BLaER1 treated with 17β-estradiol and CSF1 and Interleukin-3, amounts not matched to agents 10 nM and 100 nM (cell line): ENCODE measurements at regions not wholly inside any gene's neighbourhood (a gene's known extent, or its start where the extent isn't known, plus 50 kb on each side); places are given as distances from the start of the nearest gene placed in this dataset.
A peak's percentile ranks its signal among the peaks of the same experiment; 100 is the strongest.
"Not testable (repeated sequence)": the region's sequence is repeated elsewhere in the genome, so short reads cannot be mapped to it uniquely, and the experiment has no call there.

Experiments
- H3K27ac ChIP-seq, 11 experiments: shearing (Covaris generic); formaldehyde crosslinking; 2 replicates each; pipeline ENCODE4 v1.8.1; 2022
- H3K27me3 ChIP-seq, 11 experiments: shearing (Covaris generic); formaldehyde crosslinking; 2 replicates each; pipeline ENCODE4 v1.8.1; 2022
- H3K36me3 ChIP-seq, 11 experiments: shearing (Covaris generic); formaldehyde crosslinking; 2 replicates each; pipeline ENCODE4 v1.8.1; 2022
- H3K4me1 ChIP-seq, 10 experiments: shearing (Covaris generic); formaldehyde crosslinking; 2 replicates each; pipeline ENCODE4 v1.8.1; 2022
- H3K4me2 ChIP-seq, 11 experiments: shearing (Covaris generic); formaldehyde crosslinking; 2 replicates each; pipeline ENCODE4 v1.8.1; 2022
- H3K4me3 ChIP-seq, 10 experiments: shearing (Covaris generic); formaldehyde crosslinking; 2 replicates each; pipeline ENCODE4 v1.8.1; 2022
- H3K9ac ChIP-seq, 11 experiments: shearing (Covaris generic); formaldehyde crosslinking; 2 replicates each; pipeline ENCODE4 v1.8.1; 2022
- H3K9me3 ChIP-seq, 11 experiments: shearing (Covaris generic); formaldehyde crosslinking; replicated peaks in 1 of 11; 2 replicates each; pipeline ENCODE4 v1.8.1; 2022
- H4K20me1 ChIP-seq, 11 experiments: shearing (Covaris generic); formaldehyde crosslinking; 2 replicates each; pipeline ENCODE4 v1.8.1; 2022
- Cebpa-rat ChIP-seq, 11 experiments: shearing (Covaris generic); IDR thresholded peaks; 2 replicates each; pipeline ENCODE4 v1.8.1; 2022

DNA sequence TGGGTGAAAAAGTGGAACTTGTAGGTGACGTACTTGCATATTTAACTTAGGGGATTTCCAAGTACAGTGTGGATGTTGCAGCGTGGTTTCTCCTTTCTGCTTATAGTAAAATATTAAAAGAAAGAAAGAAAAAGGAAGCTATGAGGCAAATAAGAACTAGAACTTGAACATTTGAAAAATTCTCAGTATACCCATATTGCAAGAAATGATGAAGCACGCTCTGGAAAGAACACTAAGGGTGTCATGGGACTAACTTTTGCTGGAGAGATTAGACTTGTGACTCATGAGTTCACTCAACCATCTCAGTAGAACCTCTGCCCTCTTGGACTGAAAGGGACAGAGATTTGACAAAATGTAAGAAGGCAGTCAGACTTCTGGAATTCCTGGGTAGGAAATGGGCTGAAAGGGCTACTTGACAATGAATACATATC is 704.5 kb upstream of the ADGRL4 start:
- no peak for TF ChIP-seq Cebpa-rat (IDR thresholded peaks at IDR 0.05)
- Histone ChIP-seq H3K4me1 (peaks cover 0 to 57% (median 5%) of the 10 kb centered on the region in 10 experiments; a peak in 11 of 20 replicates), H3K4me2 (peak overlapping the region in 5 of 11 experiments; percentile 10 to 86 (median 75); a peak in 8 of 22 replicates), H3K36me3 (no peaks in the 10 kb centered on the region), H3K27ac (peak overlapping the region in 4 of 11 experiments; percentile 52 to 91 (median 88); a peak in 8 of 22 replicates), H3K27me3 (no peaks in the 10 kb centered on the region), H3K9me3 (no peaks in the 10 kb centered on the region), H3K4me3 (peak overlapping the region in 1 of 10 experiments; percentile 24; a peak in 1 of 20 replicates), H4K20me1 (no peaks in the 10 kb centered on the region), H3K9ac (peak overlapping the region in 3 of 11 experiments; percentile 67 to 79 (median 75); a peak in 6 of 22 replicates)

GRCh38 chr1:79708646-79709265 is 702.2 kb upstream of the ADGRL4 start:
- Histone ChIP-seq H3K27ac (no peak overlapping the region), H3K4me2 (peak overlapping the region in 5 of 11 experiments; percentile 5 to 86 (median 16); a peak in 7 of 22 replicates)

GRCh38 chr1:79705218-79705617 is 698.7 kb upstream of the ADGRL4 start:
- H3K4me2 ChIP-seq: peak overlapping the region in 2 of 11 experiments; percentile 2 to 48; a peak in 2 of 22 replicates
- TF ChIP-seq Cebpa-rat (IDR thresholded peaks at IDR 0.05): no peak
- peaks cover 0 to 41% (median 5%) of the 10 kb centered on the region in 10 experiments; a peak in 8 of 20 replicates for H3K4me1 ChIP-seq
- H3K27ac ChIP-seq: no peak overlapping the region
- no peaks in the 10 kb centered on the region for H3K36me3 ChIP-seq
- no peaks in the 10 kb centered on the region for H4K20me1 ChIP-seq
- H3K27me3 ChIP-seq: no peaks in the 10 kb centered on the region
- H3K9ac ChIP-seq: no peak overlapping the region
- H3K9me3 ChIP-seq: no peaks in the 10 kb centered on the region
- no peak overlapping the region for H3K4me3 ChIP-seq

More at GRCh38 chr1:79708646-79709265, 702.2 kb upstream of the ADGRL4 start:
- no peak overlapping the region for H3K4me3 ChIP-seq
- H3K4me1 ChIP-seq: peaks cover 0 to 67% (median 5%) of the 10 kb centered on the region in 10 experiments; a peak in 11 of 20 replicates
- H3K27me3 ChIP-seq: no peaks in the 10 kb centered on the region
- H3K9me3 ChIP-seq: no peaks in the 10 kb centered on the region
- no peaks in the 10 kb centered on the region for H4K20me1 ChIP-seq
- no peaks in the 10 kb centered on the region for H3K36me3 ChIP-seq
- H3K9ac ChIP-seq: no peak overlapping the region
- no peak for TF ChIP-seq Cebpa-rat (IDR thresholded peaks at IDR 0.05)

DNA sequence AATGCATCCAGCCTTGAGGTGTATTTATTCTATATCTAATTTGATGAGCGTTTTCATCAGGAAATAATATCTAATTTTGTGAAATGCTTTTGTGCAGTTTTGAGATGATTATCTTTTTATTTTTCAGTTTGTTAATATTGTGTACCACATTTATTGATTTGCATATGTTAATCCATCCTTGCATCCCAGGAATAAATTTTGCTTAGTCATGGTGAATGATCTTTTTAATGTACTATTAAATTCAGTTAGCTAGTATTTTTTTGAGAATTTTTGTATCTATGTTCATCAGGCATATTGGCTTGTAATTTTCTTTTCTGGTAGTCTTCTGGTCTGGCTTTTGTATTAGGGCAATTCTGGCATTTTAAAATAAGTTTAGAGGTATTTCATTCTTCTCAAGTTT is 697.5 kb upstream of the ADGRL4 start:
- H3K9ac ChIP-seq: no peak overlapping the region
- H3K27ac ChIP-seq: no peak overlapping the region
- TF ChIP-seq Cebpa-rat (IDR thresholded peaks at IDR 0.05): no peak
- H3K27me3 ChIP-seq: no peaks in the 10 kb centered on the region
- H3K36me3 ChIP-seq: no peaks in the 10 kb centered on the region
- no peak overlapping the region for H3K4me3 ChIP-seq
- H3K9me3 ChIP-seq: no peaks in the 10 kb centered on the region
- H3K4me2 ChIP-seq: no peak overlapping the region
- peaks cover 0 to 29% (median 5%) of the 10 kb centered on the region in 10 experiments; a peak in 8 of 20 replicates for H3K4me1 ChIP-seq
- no peaks in the 10 kb centered on the region for H4K20me1 ChIP-seq

DNA sequence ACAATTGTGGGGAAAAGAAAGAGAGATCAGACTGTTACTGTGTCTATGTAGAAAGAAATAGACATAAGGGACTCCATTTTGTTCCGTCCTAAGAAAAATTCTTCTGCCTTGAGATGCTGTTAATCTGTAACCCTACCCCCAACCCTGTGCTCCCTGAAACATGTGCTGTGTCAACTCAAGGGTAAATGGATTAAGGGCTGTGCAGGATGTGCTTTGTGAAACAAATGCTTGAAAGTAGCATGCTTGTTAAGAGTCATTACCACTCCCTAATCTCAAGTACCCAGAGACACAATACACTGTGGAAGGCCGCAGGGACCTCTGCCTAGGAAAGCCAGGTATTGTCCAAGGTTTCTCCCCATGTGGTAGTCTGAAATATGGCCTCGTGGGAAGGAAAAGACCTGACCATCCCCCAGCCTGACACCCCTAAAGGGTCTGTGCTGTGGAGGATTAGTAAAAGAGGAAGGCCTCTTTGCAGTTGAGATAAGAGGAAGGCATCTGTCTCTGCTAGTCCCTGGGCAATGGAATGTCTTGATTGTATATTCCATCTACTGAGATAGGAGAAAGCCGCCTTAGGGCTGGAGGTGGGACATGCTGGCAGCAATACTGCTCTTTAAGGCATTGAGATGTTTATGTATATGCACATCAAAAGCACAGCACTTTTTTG is 695.9 kb upstream of the ADGRL4 start:
- H3K27me3 ChIP-seq, H3K9me3 ChIP-seq, H3K27ac ChIP-seq, H3K9ac ChIP-seq, H4K20me1 ChIP-seq, H3K36me3 ChIP-seq, H3K4me3 ChIP-seq, H3K4me2 ChIP-seq: not testable (repeated sequence)
- H3K4me1 ChIP-seq: peaks cover 0 to 21% (median 0%) of the 10 kb centered on the region in 10 experiments; a peak in 5 of 20 replicates

DNA sequence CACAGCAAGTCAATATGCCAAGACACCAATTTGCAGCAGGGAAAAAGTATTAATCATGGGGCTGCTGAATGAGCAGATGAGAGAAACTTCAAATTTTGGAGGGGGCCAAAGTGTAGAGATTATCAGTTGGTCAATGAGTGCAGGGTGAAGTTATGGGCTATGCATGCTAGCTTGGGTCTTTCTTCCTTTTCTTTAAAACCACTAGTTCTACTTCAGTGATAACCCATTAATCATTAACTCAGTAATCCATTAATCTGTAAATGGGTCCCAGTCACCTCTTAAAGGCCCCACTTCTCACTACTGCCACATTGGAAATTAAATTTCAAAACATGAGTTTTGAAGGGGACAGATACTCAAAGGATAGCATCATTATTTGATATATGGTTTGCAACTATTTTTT is 688.6 kb upstream of the ADGRL4 start:
- H4K20me1 ChIP-seq: no peaks in the 10 kb centered on the region
- no peaks in the 10 kb centered on the region for H3K9me3 ChIP-seq
- no peaks in the 10 kb centered on the region for H3K4me1 ChIP-seq
- no peak overlapping the region for H3K4me3 ChIP-seq
- H3K27me3 ChIP-seq: no peaks in the 10 kb centered on the region
- no peak overlapping the region for H3K27ac ChIP-seq
- TF ChIP-seq Cebpa-rat (IDR thresholded peaks at IDR 0.05): no peak
- H3K9ac ChIP-seq: no peak overlapping the region
- no peak overlapping the region for H3K4me2 ChIP-seq
- H3K36me3 ChIP-seq: no peaks in the 10 kb centered on the region

DNA sequence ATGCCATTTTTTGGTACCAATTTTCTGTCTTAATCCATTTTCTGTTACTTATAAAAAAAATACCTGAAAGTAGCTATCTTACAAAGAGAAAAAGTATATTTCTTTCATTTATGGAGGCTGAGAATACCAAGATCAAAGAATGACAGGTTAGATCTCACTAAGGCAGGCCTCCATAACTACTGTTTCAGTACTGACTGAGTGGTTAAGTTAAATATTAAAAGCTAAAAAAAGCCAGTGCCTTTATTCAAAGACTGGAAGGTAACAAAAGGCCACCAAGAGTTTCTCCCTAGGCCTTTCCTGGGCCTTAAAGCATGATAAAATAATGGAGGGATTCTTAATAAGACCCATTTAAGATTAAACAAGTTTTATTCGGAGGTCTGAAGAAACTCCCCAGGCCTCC is 687.7 kb upstream of the ADGRL4 start:
- no peak for TF ChIP-seq Cebpa-rat (IDR thresholded peaks at IDR 0.05)
- Histone ChIP-seq H3K9me3 (no peaks in the 10 kb centered on the region), H3K36me3 (no peaks in the 10 kb centered on the region), H4K20me1 (no peaks in the 10 kb centered on the region), H3K4me1 (no peaks in the 10 kb centered on the region), H3K4me3 (no peak overlapping the region), H3K27ac (no peak overlapping the region), H3K9ac (no peak overlapping the region), H3K4me2 (no peak overlapping the region), H3K27me3 (no peaks in the 10 kb centered on the region)

DNA sequence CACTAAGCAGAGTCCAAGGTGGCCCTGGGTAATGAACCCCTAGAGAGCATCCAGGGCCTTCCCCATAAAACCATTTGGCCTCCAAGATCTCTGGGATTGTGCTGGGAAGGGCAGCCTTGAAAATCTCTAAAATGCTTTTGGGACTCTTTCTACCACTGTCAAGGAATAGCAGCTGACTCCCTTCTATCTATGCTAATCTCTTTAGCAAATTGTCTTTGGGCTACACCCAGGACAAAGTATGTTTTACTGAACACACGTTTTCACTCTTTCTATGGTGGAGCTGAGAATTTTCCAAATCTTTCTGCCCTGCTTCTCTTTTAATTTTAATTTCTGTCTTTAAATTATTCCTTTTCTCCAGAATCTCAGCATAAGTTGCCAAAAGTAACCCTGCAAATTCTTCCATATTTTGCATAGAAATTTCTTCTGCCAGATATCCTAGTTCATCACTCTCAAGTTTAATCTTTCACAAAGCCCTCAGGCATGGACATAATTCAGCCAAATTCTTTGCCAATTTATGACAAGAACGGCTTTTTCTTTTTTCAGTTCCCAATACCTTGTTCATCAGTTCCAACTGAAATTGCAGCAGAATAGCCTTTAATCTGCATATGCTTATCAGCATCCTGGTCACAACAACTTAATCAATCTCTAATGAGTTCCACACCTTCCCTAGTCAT is 687.0 kb upstream of the ADGRL4 start:
- H4K20me1 ChIP-seq: no peaks in the 10 kb centered on the region
- H3K27ac ChIP-seq: no peak overlapping the region
- no peaks in the 10 kb centered on the region for H3K9me3 ChIP-seq
- H3K36me3 ChIP-seq: no peaks in the 10 kb centered on the region
- no peak overlapping the region for H3K4me3 ChIP-seq
- H3K4me2 ChIP-seq: no peak overlapping the region
- TF ChIP-seq Cebpa-rat (IDR thresholded peaks at IDR 0.05): no peak
- no peaks in the 10 kb centered on the region for H3K27me3 ChIP-seq
- H3K4me1 ChIP-seq: no peaks in the 10 kb centered on the region
- no peak overlapping the region for H3K9ac ChIP-seq

- no peaks in the 10 kb centered on the region for H3K4me1 ChIP-seq
- H3K4me3 ChIP-seq: no peak overlapping the region
- H3K27me3 ChIP-seq: no peaks in the 10 kb centered on the region
- no peak overlapping the region for H3K27ac ChIP-seq
- TF ChIP-seq Cebpa-rat (IDR thresholded peaks at IDR 0.05): no peak
- H3K4me2 ChIP-seq: no peak overlapping the region
- H3K9ac ChIP-seq: no peak overlapping the region
- H3K36me3 ChIP-seq: no peaks in the 10 kb centered on the region
- H3K9me3 ChIP-seq: no peaks in the 10 kb centered on the region
- H4K20me1 ChIP-seq: no peaks in the 10 kb centered on the region
Measured at GRCh38 chr1:79692519-79692918, 686.0 kb upstream of the ADGRL4 start.
